ENCODE measurements at regions not wholly inside any gene's neighbourhood (a gene's known extent, or its start where the extent isn't known, plus 50 kb on each side); places are given as distances from the start of the nearest gene placed in this dataset.

DNA sequence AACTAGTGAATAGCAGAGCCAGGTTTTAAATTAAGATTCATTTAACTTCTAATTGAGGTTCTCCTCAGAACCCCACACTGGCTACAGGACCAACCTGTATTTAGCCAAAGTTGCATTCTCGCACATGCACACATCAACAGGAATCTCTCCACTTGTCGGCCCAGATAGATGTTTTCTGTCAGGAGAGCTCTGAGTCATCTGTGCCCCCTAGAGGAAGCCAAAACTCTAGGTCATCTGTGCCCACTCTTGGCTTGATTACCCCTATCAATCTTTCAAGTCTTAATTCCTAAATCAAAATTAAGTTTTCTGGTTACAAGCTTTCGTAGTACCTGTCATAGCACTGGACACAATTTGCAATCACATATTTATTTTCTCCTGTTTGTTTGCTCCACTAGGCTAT, 104.9 kb upstream of the EOMES start:
- no peaks in the 10 kb centered on the region for H3K27me3 ChIP-seq
- no peak for DNase-seq
- intact Hi-C loops (cut with DNase I; ENCODE audit: low total_unique reads): no loop called here

DNA sequence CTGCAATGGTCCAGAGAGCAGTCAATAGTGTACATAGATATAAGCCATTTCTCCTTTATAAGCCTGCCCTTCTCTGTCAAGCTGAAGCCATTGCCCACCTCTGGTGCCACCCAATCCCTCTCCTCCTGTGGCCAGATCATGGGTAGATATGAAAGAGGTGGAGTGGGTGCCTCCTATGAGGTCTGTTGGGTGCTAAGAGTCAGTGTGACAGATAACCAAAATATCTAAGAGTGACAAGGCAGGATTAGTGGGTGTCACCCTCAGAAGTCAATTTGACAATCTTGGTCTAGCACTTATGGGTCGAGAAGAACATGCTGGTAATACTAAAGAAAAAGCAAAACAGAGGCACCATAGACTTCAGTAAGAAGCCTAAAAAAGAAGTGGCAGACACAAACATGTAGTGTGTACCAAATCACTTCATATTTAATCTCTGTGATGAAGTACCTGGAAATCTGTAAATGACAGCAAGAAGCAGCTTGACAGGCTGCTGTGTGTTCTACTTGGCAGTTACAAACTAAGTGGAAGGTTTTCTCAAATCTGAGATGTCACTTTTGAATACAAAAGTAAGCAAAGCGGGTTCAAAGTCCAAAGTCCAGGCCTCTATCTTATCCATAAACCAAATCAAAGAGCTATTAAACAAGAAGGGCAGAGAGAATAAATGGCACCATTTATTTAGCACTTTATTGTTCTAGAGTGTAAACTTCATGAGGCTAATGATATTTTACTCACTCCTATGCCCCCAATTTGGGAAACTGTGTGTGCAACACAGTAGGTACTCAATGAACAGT, 118.9 kb upstream of the EOMES start:
- Histone ChIP-seq H3K27me3 (no peaks in the 10 kb centered on the region), H3K9me3 (no peaks in the 10 kb centered on the region), H3K27ac (no peak overlapping the region), H3K4me3 (no peak overlapping the region), H3K4me1 (no peaks in the 10 kb centered on the region), H3K36me3 (no peaks in the 10 kb centered on the region)
- no peak for TF ChIP-seq CTCF (IDR thresholded peaks at IDR 0.05)
- TF ChIP-seq POLR2A (IDR thresholded peaks at IDR 0.05): no peak
- intact Hi-C loops (cut with DNase I; ENCODE audit: low total_unique reads): no loop called here
- no peak for DNase-seq

More for the DNA sequence above, 104.9 kb upstream of the EOMES start:
- Histone ChIP-seq H3K27ac (no peak overlapping the region), H3K9me3 (no peaks in the 10 kb centered on the region), H3K4me3 (no peak overlapping the region), H3K4me1 (no peaks in the 10 kb centered on the region), H3K36me3 (no peaks in the 10 kb centered on the region)
- TF ChIP-seq POLR2A (IDR thresholded peaks at IDR 0.05) (no peak), CTCF (IDR thresholded peaks at IDR 0.05) (no peak)

DNA sequence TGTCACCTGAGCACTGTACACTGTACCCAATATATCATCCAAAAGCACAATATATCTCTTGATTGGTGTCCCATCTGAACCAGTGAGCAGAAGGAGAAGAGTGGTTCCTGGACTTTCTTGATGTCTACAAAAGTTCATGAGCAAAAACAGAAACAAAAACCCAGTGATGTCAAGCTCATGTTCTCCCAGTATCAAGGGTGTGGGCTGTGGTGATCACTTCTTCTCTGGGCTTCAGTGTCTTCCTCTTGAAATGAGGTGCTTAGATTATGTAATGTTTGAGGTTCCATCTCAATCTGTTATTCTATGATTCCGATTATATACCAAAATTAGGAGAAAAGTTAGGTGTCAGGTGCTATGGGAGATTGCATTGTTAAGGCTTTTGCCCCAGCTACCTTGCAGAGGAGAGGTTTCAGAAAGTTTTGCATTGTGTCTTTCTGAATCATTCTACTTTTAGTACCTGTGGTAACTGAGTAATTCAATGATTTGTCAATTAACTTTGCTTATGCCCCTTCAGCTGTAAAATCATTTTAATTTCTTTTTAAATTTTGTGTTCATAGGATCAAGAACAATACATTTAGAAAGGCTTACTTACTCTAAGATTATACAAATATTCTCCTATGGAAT, 122.0 kb upstream of the EOMES start:
- no peak overlapping the region for H3K4me3 ChIP-seq
- no peak for DNase-seq
- H3K36me3 ChIP-seq: no peaks in the 10 kb centered on the region
- no peaks in the 10 kb centered on the region for H3K27me3 ChIP-seq
- intact Hi-C loops (cut with DNase I; ENCODE audit: low total_unique reads): no loop called here
- H3K4me1 ChIP-seq: no peaks in the 10 kb centered on the region
- H3K27ac ChIP-seq: no peak overlapping the region
- no peak for TF ChIP-seq POLR2A (IDR thresholded peaks at IDR 0.05)
- no peak for TF ChIP-seq CTCF (IDR thresholded peaks at IDR 0.05)
- H3K9me3 ChIP-seq: no peaks in the 10 kb centered on the region

- intact Hi-C loops (cut with DNase I; ENCODE audit: low total_unique reads): no loop called here
These were observed 125.6 kb upstream of the EOMES start for GRCh38 chr3:27847697-27848096.

More at GRCh38 chr3:27847697-27848096, 125.6 kb upstream of the EOMES start:
- Histone ChIP-seq H3K36me3 (no peaks in the 10 kb centered on the region), H3K27me3 (no peaks in the 10 kb centered on the region), H3K27ac (no peak overlapping the region), H3K4me1 (no peaks in the 10 kb centered on the region), H3K9me3 (no peaks in the 10 kb centered on the region), H3K4me3 (no peak overlapping the region)
- no peak for DNase-seq
- TF ChIP-seq POLR2A (IDR thresholded peaks at IDR 0.05) (no peak), CTCF (IDR thresholded peaks at IDR 0.05) (no peak)

All from uterus (tissue), 3 donors.